ENCODE measurements at regions not wholly inside any gene's neighbourhood (a gene's known extent, or its start where the extent isn't known, plus 50 kb on each side); places are given as distances from the start of the nearest gene placed in this dataset.
"Not testable (repeated sequence)": the region's sequence is repeated elsewhere in the genome, so short reads cannot be mapped to it uniquely, and the experiment has no call there.

DNA sequence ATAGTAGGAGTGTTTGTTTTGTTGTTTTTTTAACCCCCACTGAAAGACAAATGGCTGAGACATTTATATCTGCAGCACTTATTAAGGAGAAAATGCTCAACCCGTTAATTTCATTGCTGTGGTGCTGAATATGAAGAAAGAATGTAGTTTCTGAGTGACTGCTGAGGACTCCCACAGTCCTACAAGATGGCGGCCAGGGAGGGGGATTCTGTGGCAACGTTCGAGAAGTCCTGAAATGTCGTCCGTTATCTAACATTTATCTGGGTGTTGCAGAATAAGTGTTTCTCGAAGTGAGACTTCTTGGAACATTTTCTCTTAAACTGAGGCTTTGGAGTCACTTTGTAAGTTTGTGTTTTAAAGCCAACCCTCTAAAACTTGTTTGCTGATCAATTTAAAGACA, 530.4 kb downstream of the XYLT1 start:
- no peak overlapping the region for H3K4me3 Mint-ChIP-seq (ENCODE audit: unreplicated experiment)
- Histone ChIP-seq H3K9me3 (peaks cover 4% of the 10 kb centered on the region; the same call in 1 of the 2 replicates), H3K4me3 (ENCODE audit: low read depth, low read length) (no peak overlapping the region), H3K27me3 (replicated peaks; ENCODE audit: control insufficient read depth, insufficient read depth, low read length) (no peaks in the 10 kb centered on the region), H3K36me3 (ENCODE audit: control insufficient read depth, insufficient read depth, low read length) (no peaks in the 10 kb centered on the region), H3K4me1 (peaks cover 29% of the 10 kb centered on the region)
- H3K36me3 Mint-ChIP-seq (ENCODE audit: insufficient read depth, unreplicated experiment): no peaks in the 10 kb centered on the region
- POLR2A ChIA-PET: no interaction called here
- no peak for DNase-seq
- no TSS peak for BruUV-seq (replicated peaks)
- TF ChIP-seq, protein P1, sequence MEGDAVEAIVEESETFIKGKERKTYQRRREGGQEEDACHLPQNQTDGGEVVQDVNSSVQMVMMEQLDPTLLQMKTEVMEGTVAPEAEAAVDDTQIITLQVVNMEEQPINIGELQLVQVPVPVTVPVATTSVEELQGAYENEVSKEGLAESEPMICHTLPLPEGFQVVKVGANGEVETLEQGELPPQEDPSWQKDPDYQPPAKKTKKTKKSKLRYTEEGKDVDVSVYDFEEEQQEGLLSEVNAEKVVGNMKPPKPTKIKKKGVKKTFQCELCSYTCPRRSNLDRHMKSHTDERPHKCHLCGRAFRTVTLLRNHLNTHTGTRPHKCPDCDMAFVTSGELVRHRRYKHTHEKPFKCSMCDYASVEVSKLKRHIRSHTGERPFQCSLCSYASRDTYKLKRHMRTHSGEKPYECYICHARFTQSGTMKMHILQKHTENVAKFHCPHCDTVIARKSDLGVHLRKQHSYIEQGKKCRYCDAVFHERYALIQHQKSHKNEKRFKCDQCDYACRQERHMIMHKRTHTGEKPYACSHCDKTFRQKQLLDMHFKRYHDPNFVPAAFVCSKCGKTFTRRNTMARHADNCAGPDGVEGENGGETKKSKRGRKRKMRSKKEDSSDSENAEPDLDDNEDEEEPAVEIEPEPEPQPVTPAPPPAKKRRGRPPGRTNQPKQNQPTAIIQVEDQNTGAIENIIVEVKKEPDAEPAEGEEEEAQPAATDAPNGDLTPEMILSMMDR (IDR thresholded peaks at IDR 0.05; ENCODE audit: insufficient read depth in 1 of 2, low read depth in 1 of 2, low read length in 1 of 2, severe bottlenecking in 1 of 2, unreplicated experiment in 1 of 2): no peak
- H3K27ac Mint-ChIP-seq (ENCODE audit: unreplicated experiment): no peak overlapping the region
- H3K9me3 Mint-ChIP-seq (ENCODE audit: unreplicated experiment): no peaks in the 10 kb centered on the region
- CTCF ChIA-PET: no interaction called here
- intact Hi-C loops (cut with micrococcal nuclease; ENCODE audit: unreplicated experiment): no loop called here
- no peaks in the 10 kb centered on the region for H3K27me3 Mint-ChIP-seq (ENCODE audit: insufficient read depth, unreplicated experiment)
- peaks cover 29% of the 10 kb centered on the region for H3K4me1 Mint-ChIP-seq (ENCODE audit: low read depth, unreplicated experiment)

- POLR2A ChIA-PET; H3K36me3 Mint-ChIP-seq (ENCODE audit: insufficient read depth, unreplicated experiment); BruUV-seq (replicated peaks); H3K9me3 Mint-ChIP-seq (ENCODE audit: unreplicated experiment); H3K36me3 ChIP-seq (ENCODE audit: control insufficient read depth, insufficient read depth, low read length); H3K27me3 Mint-ChIP-seq (ENCODE audit: insufficient read depth, unreplicated experiment); H3K27me3 ChIP-seq (replicated peaks; ENCODE audit: control insufficient read depth, insufficient read depth, low read length); intact Hi-C loops (cut with micrococcal nuclease; ENCODE audit: unreplicated experiment); H3K4me3 ChIP-seq (ENCODE audit: low read depth, low read length); H3K9me3 ChIP-seq: not testable (repeated sequence)
- Mint-ChIP-seq H3K27ac (ENCODE audit: unreplicated experiment) (peak overlapping the region; percentile 49), H3K4me3 (ENCODE audit: unreplicated experiment) (peak overlapping the region; percentile 17), H3K4me1 (ENCODE audit: low read depth, unreplicated experiment) (peaks cover 28% of the 10 kb centered on the region)
- peak; percentile 43 to 55 for DNase-seq
- CTCF ChIA-PET: interaction anchor here (0.6 to 0.7 kb wide), 2 partner anchors 16 to 121 kb away, joined by 3 read pairs; no protein-coding TSS in a partner anchor
- H3K4me1 ChIP-seq: peaks cover 29% of the 10 kb centered on the region
These were observed 527.9 kb downstream of the XYLT1 start for GRCh38 chr16:16942849-16943248.

DNA sequence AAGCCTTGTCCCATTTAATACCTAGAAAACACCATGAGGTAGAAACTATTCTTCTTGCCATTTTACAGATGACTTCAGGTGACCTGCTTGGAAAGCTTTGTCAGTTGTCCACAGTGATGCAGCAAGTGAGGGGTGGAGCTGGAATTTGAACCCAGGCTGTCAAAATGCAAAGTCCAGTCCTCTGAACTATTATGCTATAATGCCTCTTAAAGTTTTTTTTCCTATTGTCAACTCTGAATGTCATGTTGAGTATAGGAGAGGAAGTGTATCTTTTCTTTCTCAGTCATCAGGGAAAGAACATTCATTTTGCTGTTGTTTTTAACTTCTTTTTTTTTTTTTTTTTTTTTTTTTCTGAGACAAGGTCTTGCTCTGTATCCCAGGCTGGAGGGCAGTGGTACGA, 525.6 kb downstream of the XYLT1 start:
- Histone ChIP-seq H3K4me3 (ENCODE audit: low read depth, low read length) (no peak overlapping the region), H3K9me3 (peaks cover 4% of the 10 kb centered on the region; the same call in 1 of the 2 replicates), H3K36me3 (ENCODE audit: control insufficient read depth, insufficient read depth, low read length) (no peaks in the 10 kb centered on the region), H3K27me3 (replicated peaks; ENCODE audit: control insufficient read depth, insufficient read depth, low read length) (no peaks in the 10 kb centered on the region), H3K4me1 (peaks cover 29% of the 10 kb centered on the region)
- no peaks in the 10 kb centered on the region for H3K36me3 Mint-ChIP-seq (ENCODE audit: insufficient read depth, unreplicated experiment)
- no peak overlapping the region for H3K4me3 Mint-ChIP-seq (ENCODE audit: unreplicated experiment)
- H3K27ac Mint-ChIP-seq (ENCODE audit: unreplicated experiment): no peak overlapping the region
- intact Hi-C loops (cut with micrococcal nuclease; ENCODE audit: unreplicated experiment): no loop called here
- ChIA-PET CTCF (no interaction called here), POLR2A (no interaction called here)
- TF ChIP-seq, protein P1 (IDR thresholded peaks at IDR 0.05; ENCODE audit: insufficient read depth in 1 of 2, low read depth in 1 of 2, low read length in 1 of 2, severe bottlenecking in 1 of 2, unreplicated experiment in 1 of 2): no peak
- BruUV-seq (replicated peaks): no TSS peak
- H3K4me1 Mint-ChIP-seq (ENCODE audit: low read depth, unreplicated experiment): peaks cover 16% of the 10 kb centered on the region
- no peaks in the 10 kb centered on the region for H3K9me3 Mint-ChIP-seq (ENCODE audit: unreplicated experiment)
- DNase-seq: no peak
- H3K27me3 Mint-ChIP-seq (ENCODE audit: insufficient read depth, unreplicated experiment): no peaks in the 10 kb centered on the region

- H3K36me3 Mint-ChIP-seq (ENCODE audit: insufficient read depth, unreplicated experiment): no peaks in the 10 kb centered on the region
- TF ChIP-seq, protein P1 (IDR thresholded peaks at IDR 0.05; ENCODE audit: insufficient read depth in 1 of 2, low read depth in 1 of 2, low read length in 1 of 2, severe bottlenecking in 1 of 2, unreplicated experiment in 1 of 2): no peak
- no peaks in the 10 kb centered on the region for H3K36me3 ChIP-seq (ENCODE audit: control insufficient read depth, insufficient read depth, low read length)
- no peak overlapping the region for H3K27ac Mint-ChIP-seq (ENCODE audit: unreplicated experiment)
- H3K27me3 ChIP-seq (replicated peaks; ENCODE audit: control insufficient read depth, insufficient read depth, low read length): no peaks in the 10 kb centered on the region
- peaks cover 2% of the 10 kb centered on the region for H3K27me3 Mint-ChIP-seq (ENCODE audit: insufficient read depth, unreplicated experiment)
- intact Hi-C loops (cut with micrococcal nuclease; ENCODE audit: unreplicated experiment): no loop called here
- no TSS peak for BruUV-seq (replicated peaks)
- DNase-seq: no peak
- H3K4me3 ChIP-seq (ENCODE audit: low read depth, low read length): no peak overlapping the region
- CTCF ChIA-PET: no interaction called here
- no peaks in the 10 kb centered on the region for H3K4me1 Mint-ChIP-seq (ENCODE audit: low read depth, unreplicated experiment)
- no peaks in the 10 kb centered on the region for H3K9me3 Mint-ChIP-seq (ENCODE audit: unreplicated experiment)
- no peak overlapping the region for H3K4me3 Mint-ChIP-seq (ENCODE audit: unreplicated experiment)
- no peaks in the 10 kb centered on the region for H3K4me1 ChIP-seq
- POLR2A ChIA-PET: no interaction called here
- no peaks in the 10 kb centered on the region for H3K9me3 ChIP-seq
These were observed 514.4 kb downstream of the XYLT1 start for GRCh38 chr16:16956376-16956775.
